ENCODE measurements at regions not wholly inside any gene's neighbourhood (a gene's known extent, or its start where the extent isn't known, plus 50 kb on each side); places are given as distances from the start of the nearest gene placed in this dataset.

DNA sequence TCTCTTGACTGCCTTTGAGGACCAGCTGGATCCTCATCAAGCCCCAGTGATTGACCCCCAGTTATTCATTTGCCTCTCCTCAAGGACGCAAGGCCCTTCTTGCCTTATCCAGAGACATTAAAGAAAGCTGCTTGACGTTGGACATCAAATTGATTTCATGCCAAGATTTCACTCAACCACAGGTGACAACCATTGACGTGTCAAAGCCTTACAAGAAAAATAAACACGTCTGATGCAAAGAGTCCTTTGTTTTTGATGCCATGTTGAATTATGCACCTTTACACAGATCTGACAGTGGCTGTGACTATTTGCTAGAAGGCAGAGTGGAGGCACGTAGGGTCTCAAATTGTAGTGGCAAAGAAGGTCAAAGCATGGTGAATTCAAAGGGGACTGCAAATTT is 666.2 kb upstream of the CAMK1G start:
- Mint-ChIP-seq H3K36me3 (ENCODE audit: unreplicated experiment) (no peaks in the 10 kb centered on the region), H3K27me3 (ENCODE audit: unreplicated experiment) (peaks cover 1% of the 10 kb centered on the region), H3K27ac (ENCODE audit: unreplicated experiment) (no peak overlapping the region), H3K4me3 (ENCODE audit: unreplicated experiment) (no peak overlapping the region), H3K9me3 (ENCODE audit: unreplicated experiment) (no peaks in the 10 kb centered on the region), H3K4me1 (ENCODE audit: low read depth, unreplicated experiment) (no peaks in the 10 kb centered on the region)
- TF ChIP-seq, protein P1, sequence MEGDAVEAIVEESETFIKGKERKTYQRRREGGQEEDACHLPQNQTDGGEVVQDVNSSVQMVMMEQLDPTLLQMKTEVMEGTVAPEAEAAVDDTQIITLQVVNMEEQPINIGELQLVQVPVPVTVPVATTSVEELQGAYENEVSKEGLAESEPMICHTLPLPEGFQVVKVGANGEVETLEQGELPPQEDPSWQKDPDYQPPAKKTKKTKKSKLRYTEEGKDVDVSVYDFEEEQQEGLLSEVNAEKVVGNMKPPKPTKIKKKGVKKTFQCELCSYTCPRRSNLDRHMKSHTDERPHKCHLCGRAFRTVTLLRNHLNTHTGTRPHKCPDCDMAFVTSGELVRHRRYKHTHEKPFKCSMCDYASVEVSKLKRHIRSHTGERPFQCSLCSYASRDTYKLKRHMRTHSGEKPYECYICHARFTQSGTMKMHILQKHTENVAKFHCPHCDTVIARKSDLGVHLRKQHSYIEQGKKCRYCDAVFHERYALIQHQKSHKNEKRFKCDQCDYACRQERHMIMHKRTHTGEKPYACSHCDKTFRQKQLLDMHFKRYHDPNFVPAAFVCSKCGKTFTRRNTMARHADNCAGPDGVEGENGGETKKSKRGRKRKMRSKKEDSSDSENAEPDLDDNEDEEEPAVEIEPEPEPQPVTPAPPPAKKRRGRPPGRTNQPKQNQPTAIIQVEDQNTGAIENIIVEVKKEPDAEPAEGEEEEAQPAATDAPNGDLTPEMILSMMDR (IDR thresholded peaks at IDR 0.05; ENCODE audit: partially characterized antibody, unreplicated experiment), result no peak
- no peak for DNase-seq

DNA sequence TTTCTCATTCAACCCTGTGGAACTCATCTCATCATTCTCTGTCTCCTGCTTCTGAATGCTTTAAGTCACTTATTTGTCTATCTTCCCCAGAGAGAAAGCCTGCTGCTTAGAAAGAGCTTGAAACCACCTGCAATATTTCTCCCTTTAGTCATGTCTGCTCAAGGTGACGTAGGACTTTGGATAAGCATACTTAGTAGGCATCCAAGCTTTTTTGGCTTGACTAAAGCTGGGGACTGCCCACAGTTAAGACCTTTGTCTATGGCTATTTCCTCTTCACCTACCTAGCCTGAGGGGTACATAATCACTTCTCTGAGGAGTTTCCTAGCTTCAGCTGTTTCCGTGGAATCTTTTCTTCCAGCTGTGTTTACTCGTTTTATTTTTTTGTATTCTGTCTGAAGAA is 665.8 kb upstream of the CAMK1G start:
- no peak overlapping the region for H3K4me3 Mint-ChIP-seq (ENCODE audit: unreplicated experiment)
- H3K27me3 Mint-ChIP-seq (ENCODE audit: unreplicated experiment), result peaks cover 1% of the 10 kb centered on the region
- TF ChIP-seq, protein P1 (IDR thresholded peaks at IDR 0.05; ENCODE audit: partially characterized antibody, unreplicated experiment), result no peak
- no peaks in the 10 kb centered on the region for H3K36me3 Mint-ChIP-seq (ENCODE audit: unreplicated experiment)
- H3K9me3 Mint-ChIP-seq (ENCODE audit: unreplicated experiment), result no peaks in the 10 kb centered on the region
- no peaks in the 10 kb centered on the region for H3K4me1 Mint-ChIP-seq (ENCODE audit: low read depth, unreplicated experiment)
- no peak for DNase-seq
- H3K27ac Mint-ChIP-seq (ENCODE audit: unreplicated experiment), result no peak overlapping the region

DNA sequence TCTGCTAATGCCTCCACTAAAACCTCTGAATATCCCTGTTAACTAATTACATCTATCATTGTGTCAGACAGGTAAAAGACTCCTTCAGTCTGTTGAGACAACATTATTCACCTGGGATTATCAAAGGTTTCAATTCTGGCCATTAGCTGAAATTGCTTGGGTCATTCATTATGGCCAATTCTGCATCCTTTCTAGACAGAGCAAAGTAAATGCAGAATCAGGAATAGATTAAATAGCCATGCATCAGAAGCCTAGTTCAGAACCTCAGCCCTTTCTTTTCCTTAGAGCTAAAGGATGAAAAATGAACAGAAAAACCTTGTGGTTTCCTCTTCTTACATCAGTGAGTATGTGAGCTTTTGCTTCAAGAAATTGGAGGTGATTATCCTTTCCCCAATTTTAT is 665.4 kb upstream of the CAMK1G start:
- DNase-seq, result no peak
- TF ChIP-seq, protein P1 (IDR thresholded peaks at IDR 0.05; ENCODE audit: partially characterized antibody, unreplicated experiment), result no peak
- Mint-ChIP-seq H3K36me3 (ENCODE audit: unreplicated experiment) (no peaks in the 10 kb centered on the region), H3K9me3 (ENCODE audit: unreplicated experiment) (no peaks in the 10 kb centered on the region), H3K4me1 (ENCODE audit: low read depth, unreplicated experiment) (no peaks in the 10 kb centered on the region), H3K4me3 (ENCODE audit: unreplicated experiment) (no peak overlapping the region), H3K27me3 (ENCODE audit: unreplicated experiment) (peaks cover 1% of the 10 kb centered on the region), H3K27ac (ENCODE audit: unreplicated experiment) (no peak overlapping the region)

DNA sequence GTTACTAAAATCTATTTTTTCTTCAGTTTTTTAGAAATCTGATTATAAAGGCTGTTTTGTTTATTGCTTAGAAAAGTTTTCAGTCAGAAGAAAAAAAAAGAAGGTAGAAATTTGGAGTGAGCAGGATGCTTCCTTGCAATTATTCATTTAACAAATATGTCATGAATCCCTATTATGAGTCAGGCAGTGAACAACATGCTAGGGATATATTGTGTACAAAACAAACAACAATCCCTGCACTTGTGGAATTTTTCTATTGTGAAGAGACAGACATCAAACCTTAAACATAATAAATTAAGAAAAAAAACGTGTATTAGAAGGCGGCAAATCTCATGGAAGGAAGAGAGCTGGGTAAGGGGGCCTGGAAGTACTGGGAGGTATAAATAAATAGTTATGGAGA is 664.1 kb upstream of the CAMK1G start:
- TF ChIP-seq, protein P1 (IDR thresholded peaks at IDR 0.05; ENCODE audit: partially characterized antibody, unreplicated experiment), result no peak
- H3K27me3 Mint-ChIP-seq (ENCODE audit: unreplicated experiment), result peaks cover 1% of the 10 kb centered on the region
- DNase-seq, result no peak
- H3K36me3 Mint-ChIP-seq (ENCODE audit: unreplicated experiment), result no peaks in the 10 kb centered on the region
- H3K4me3 Mint-ChIP-seq (ENCODE audit: unreplicated experiment), result no peak overlapping the region
- H3K9me3 Mint-ChIP-seq (ENCODE audit: unreplicated experiment), result no peaks in the 10 kb centered on the region
- H3K27ac Mint-ChIP-seq (ENCODE audit: unreplicated experiment), result no peak overlapping the region
- peaks cover 5% of the 10 kb centered on the region for H3K4me1 Mint-ChIP-seq (ENCODE audit: low read depth, unreplicated experiment)

DNA sequence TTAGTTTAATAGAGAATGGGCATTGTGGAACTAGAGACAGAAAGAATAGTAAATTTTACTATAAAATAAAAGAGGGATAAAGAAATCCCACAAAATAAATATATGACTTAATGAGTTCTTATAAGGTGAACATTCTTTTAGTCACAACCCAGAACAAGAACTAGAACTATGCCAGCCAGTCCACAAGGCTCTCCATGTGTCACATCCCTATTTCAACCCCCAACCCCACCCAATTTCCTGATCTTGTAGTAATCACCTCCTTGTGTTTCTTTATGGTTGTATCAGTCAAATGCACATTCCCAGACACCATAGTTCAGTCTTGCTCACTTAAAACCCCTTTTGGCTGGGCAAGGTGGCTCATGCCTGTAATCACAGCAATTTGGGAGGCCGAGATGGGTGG is 662.3 kb upstream of the CAMK1G start:
- H3K36me3 Mint-ChIP-seq (ENCODE audit: unreplicated experiment), result no peaks in the 10 kb centered on the region
- H3K9me3 Mint-ChIP-seq (ENCODE audit: unreplicated experiment), result no peaks in the 10 kb centered on the region

More for the DNA sequence above, 662.3 kb upstream of the CAMK1G start:
- TF ChIP-seq, protein P1 (IDR thresholded peaks at IDR 0.05; ENCODE audit: partially characterized antibody, unreplicated experiment), result no peak
- DNase-seq, result no peak
- Mint-ChIP-seq H3K4me3 (ENCODE audit: unreplicated experiment) (no peak overlapping the region), H3K27me3 (ENCODE audit: unreplicated experiment) (peaks cover 1% of the 10 kb centered on the region), H3K27ac (ENCODE audit: unreplicated experiment) (no peak overlapping the region), H3K4me1 (ENCODE audit: low read depth, unreplicated experiment) (peaks cover 5% of the 10 kb centered on the region)
